B cell (primary cell): ENCODE measurements at regions not wholly inside any gene's neighbourhood (a gene's known extent, or its start where the extent isn't known, plus 50 kb on each side); places are given as distances from the start of the nearest gene placed in this dataset.

Source experiments
- CTCF ChIP-seq: fragments of 200-600 bp; IDR thresholded peaks from one replicate; pipeline ENCODE4 v1.8.0; 2022; ENCODE audit warnings: antibody characterized with exemption, mild to moderate bottlenecking
- EZH2 ChIP-seq: IDR thresholded peaks from 2 replicates; pipeline ENCODE4 v1.6.1; 2012; ENCODE audit warnings: borderline replicate concordance, low read depth, mild to moderate bottlenecking, moderate library complexity, low read length; ENCODE audit not compliant: insufficient read depth, poor library complexity, severe bottlenecking

DNA sequence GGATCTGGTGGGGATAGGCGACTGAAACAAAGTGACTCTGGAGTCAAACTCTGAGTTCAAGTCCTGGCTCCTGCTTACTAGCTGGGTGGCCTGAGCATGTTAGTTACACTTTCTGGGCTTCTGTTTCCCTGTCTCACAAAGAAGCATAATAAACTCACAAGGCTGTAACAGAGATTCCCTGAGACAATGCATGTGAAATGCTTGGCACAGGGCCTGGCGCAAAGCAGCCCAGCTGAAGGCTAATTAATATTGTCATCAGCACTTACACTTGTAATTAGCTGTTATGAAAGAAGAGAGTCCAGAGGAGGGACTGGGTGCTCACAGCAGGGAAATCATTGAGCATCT lies 64.1 kb upstream of the SPOCK1 start:
- TF ChIP-seq CTCF (no peak), EZH2 (no peak)
